DND-41 (cell line): ENCODE measurements at regions not wholly inside any gene's neighbourhood (a gene's known extent, or its start where the extent isn't known, plus 50 kb on each side); places are given as distances from the start of the nearest gene placed in this dataset.

Source experiments
- CTCF ChIP-seq: IDR thresholded peaks from 2 replicates; pipeline ENCODE4 v1.5.1; 2012; ENCODE audit warnings: borderline replicate concordance, low read length, moderate library complexity, mild to moderate bottlenecking; ENCODE audit not compliant: poor library complexity, severe bottlenecking; ENCODE audit errors: extremely low read depth
- EZH2 ChIP-seq: IDR thresholded peaks from 3 replicates; pipeline ENCODE4 v1.6.1; 2012; ENCODE audit warnings: borderline replicate concordance, low read depth, mild to moderate bottlenecking, moderate library complexity, low read length, inconsistent platforms; ENCODE audit not compliant: severe bottlenecking

DNA sequence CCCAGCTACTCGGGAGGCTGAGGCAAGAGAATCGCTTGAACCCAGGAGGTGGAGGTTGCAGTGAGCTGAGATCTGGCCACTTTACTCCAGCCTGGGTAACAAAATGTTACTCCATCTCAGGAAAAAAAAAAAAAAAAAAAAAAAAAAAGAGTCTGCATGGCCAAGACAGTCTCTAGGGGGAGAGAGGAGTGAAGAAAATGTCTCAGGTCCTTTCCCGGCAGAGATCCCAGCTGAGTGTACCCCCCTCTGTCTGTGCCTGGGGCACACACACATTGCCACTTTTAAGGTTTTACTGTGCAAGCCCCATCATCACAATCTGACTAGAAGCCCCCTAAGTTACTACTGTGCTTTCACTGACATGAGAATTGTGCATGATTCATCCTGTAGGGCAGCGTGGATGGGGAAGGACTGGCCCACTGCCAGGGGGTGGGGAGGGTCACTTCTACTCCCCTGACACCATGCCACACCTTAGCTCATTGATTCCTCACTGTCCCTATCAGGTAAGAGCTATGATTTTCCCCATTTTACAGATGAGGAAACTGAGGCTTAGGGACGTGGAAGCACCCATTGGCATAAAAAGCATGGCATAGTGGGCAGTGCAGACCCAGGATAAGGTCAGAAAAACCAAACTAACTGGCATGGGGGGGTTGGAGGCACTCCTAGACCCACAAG, 102.3 kb upstream of the LARP1 start:
- TF ChIP-seq CTCF (no peak), EZH2 (no peak)
